Spinal cord (tissue), 9 donors: ENCODE measurements at regions not wholly inside any gene's neighbourhood (a gene's known extent, or its start where the extent isn't known, plus 50 kb on each side); places are given as distances from the start of the nearest gene placed in this dataset.
A peak's percentile ranks its signal among the peaks of the same experiment; 100 is the strongest.

ENCODE experiments used
- DNase-seq, 6 donors: peaks; one replicate each; pipeline versions ENCODE4 v3.0.0 to v3.0.0-alpha.2; 2013 to 2015; ENCODE audit warnings: low spot score in 6 of 6, low read depth in 4 of 6
- H3K27ac ChIP-seq: one replicate; pipeline ENCODE4 v1.5.1; 2013; ENCODE audit warnings: low read depth, low read length, control low read depth
- H3K27me3 ChIP-seq: one replicate; pipeline ENCODE4 v1.6.1; 2013; ENCODE audit warnings: low read length; ENCODE audit not compliant: control insufficient read depth, insufficient read depth
- H3K36me3 ChIP-seq: one replicate; pipeline ENCODE4 v1.6.1; 2013; ENCODE audit warnings: low read length; ENCODE audit not compliant: control insufficient read depth, insufficient read depth
- H3K4me1 ChIP-seq: one replicate; pipeline ENCODE4 v1.6.1; 2013; ENCODE audit warnings: low read length; ENCODE audit not compliant: control insufficient read depth, insufficient read depth
- H3K4me3 ChIP-seq: one replicate; pipeline ENCODE4 v1.5.1; 2013; ENCODE audit warnings: low read depth, low read length, control low read depth
- H3K9me3 ChIP-seq: one replicate; pipeline ENCODE4 v1.6.1; 2013; ENCODE audit warnings: low read length; ENCODE audit not compliant: control insufficient read depth, insufficient read depth
- WGBS: methylation state at CpG from one replicate; pipeline ENCODE4 v1.1.5; 2013; ENCODE audit warnings: missing lambda C conversion rate; ENCODE audit not compliant: insufficient coverage; 5-methylcytosine and 5-hydroxymethylcytosine counted together
- donor health status: healthy.

DNA sequence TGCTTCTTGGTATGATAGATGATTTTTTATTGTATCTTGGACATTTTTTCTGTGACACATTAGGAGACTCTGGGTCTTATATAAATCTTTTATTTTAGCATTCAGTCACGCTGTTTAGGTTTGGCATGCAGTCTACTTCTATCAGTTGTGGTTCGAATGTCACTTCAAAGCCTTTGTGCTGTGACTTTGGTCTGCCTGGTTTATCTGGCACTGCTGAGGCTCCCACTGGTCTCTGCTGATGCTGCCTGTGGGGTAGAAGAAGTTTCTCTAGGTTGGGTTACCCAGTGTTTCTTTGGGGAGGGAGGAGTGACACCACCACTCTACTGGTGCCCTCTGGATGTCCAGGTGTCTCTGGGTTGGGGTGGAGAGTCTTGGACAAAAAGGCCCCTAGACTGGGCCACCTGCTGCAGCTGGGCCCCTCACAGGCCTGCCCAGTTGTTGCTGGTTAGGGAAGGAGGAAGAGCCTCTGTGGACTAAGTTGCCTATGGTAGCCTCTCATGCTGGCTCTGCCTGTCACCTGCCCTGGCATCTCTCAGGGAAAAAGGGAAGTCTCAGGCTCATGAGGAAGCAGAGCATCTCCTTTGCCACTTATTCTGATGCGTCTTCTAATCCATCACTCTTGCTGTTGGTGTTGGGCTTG lies 115.4 kb upstream of the HS6ST1 start:
- no peak overlapping the region for H3K27ac ChIP-seq
- H3K4me1 ChIP-seq: peaks cover 10% of the 10 kb centered on the region
- DNase-seq: no peak
- H3K4me3 ChIP-seq: no peak overlapping the region
- peaks cover 3% of the 10 kb centered on the region for H3K9me3 ChIP-seq
- no peaks in the 10 kb centered on the region for H3K27me3 ChIP-seq
- H3K36me3 ChIP-seq: no peaks in the 10 kb centered on the region
- 86% methylated on average over 3 of the region's 3 CpGs for WGBS

DNA sequence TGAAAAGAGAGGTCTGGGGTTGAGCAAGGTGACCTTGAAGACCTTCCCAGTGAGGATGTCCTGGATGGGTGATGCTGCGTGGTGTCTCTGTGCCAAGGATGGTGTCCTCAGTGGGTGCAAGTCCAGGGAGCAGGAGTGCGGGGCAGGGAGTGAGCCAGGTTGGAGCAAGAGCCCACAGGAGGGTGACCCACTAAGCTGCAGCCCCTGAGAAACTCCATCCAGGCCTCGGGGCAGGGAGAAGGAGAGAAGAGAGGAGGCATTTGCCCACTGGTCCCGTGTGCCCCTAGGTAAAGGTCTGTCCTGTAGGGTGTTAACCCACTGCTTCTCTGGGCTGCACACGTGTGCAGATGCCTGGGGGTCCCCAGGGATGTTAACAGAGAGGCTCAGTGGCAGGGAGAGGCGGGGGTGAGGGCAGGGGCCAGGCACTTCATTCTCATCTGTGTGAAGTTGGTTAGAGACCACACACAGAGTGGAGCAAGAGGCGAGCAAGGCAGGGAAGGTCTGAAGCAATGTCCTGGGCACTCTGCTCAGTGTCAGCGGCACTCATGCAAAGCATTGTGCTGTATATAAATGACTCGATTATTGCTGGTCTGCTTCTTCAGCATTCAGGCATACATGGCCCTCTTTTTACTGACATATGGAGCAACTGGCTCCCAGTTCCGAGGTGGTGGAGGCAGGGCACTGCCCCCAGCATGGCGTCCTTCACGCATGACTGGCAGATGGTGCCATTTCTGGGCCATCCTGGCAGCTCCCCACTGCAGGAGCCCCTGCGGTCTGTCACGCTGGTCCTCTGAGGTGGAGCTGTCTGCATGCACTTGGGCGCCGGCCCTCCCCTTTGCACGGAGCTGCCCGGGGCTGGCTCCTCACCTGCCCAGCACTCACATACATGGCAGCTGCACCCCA lies 117.2 kb upstream of the HS6ST1 start:
- H3K36me3 ChIP-seq: no peaks in the 10 kb centered on the region
- WGBS: 50% methylated on average over 18 of the region's 18 CpGs
- H3K9me3 ChIP-seq: no peaks in the 10 kb centered on the region
- no peaks in the 10 kb centered on the region for H3K27me3 ChIP-seq
- peaks cover 15% of the 10 kb centered on the region for H3K4me1 ChIP-seq
- H3K27ac ChIP-seq: no peak overlapping the region
- peak in 2 of 6 donors; percentile 46 to 58 for DNase-seq
- no peak overlapping the region for H3K4me3 ChIP-seq

DNA sequence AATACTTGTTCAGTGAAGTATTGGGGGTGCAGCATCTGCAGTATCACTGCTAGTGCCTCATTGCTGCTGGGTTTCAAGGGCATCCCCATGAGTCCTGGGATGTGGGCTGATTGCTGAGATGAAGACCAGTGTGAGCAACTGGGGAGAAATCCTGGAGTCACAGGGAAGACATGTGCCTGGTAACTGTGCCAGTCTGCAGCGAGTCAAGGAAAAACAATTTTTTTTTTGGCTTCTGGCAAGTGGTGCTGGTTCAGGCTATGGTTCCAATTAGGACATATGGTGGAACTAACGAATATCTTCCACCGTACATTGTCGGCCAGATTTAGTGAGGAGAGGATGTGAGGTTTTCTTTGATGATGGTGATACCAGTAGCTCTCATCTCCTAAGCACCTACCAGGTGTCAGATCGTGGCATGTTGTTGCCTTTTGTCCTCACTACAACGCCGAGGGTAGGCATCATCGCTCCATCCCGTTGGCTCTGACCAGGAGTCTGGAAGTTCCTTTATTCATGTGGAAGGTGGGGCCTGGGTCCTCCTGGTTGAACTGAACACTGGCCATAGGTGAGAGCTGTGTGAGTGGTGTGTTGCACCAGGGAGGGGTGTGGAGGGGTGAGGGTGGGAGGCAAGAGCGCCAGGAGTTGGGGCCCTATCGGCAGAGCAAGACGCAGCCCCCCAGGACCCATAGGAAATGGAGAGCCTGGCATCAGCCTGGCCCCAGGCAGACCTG lies 118.0 kb upstream of the HS6ST1 start:
- Histone ChIP-seq H3K27me3 (no peaks in the 10 kb centered on the region), H3K36me3 (no peaks in the 10 kb centered on the region), H3K9me3 (no peaks in the 10 kb centered on the region), H3K4me3 (no peak overlapping the region), H3K27ac (no peak overlapping the region), H3K4me1 (peaks cover 18% of the 10 kb centered on the region)
- DNase-seq: peak in 1 of 6 donors; percentile 83
- 85% methylated on average over 8 of the region's 12 CpGs for WGBS

DNA sequence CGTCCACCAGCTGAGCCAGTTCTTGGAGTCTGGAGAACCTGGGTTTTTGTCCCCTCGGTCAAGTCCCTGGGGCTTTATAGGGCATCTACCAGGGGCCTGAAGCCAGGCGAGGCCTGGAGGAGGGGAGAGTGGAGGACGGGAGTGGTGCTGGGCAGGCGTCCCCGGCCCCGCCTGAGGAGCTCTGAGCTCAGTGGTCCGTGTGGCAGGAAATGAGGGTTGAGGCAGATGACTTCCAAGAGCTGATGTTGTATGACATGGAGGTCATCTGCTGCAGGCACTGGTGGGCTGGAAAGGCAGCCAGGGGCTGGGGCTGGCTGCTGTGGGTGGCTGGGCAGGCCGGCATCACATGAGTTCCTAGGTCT lies 118.5 kb upstream of the HS6ST1 start:
- 84% methylated on average over 8 of the region's 9 CpGs for WGBS
- no peak overlapping the region for H3K4me3 ChIP-seq
- H3K36me3 ChIP-seq: no peaks in the 10 kb centered on the region
- H3K27me3 ChIP-seq: no peaks in the 10 kb centered on the region
- no peak for DNase-seq
- H3K4me1 ChIP-seq: peaks cover 23% of the 10 kb centered on the region
- no peaks in the 10 kb centered on the region for H3K9me3 ChIP-seq
- H3K27ac ChIP-seq: no peak overlapping the region

DNA sequence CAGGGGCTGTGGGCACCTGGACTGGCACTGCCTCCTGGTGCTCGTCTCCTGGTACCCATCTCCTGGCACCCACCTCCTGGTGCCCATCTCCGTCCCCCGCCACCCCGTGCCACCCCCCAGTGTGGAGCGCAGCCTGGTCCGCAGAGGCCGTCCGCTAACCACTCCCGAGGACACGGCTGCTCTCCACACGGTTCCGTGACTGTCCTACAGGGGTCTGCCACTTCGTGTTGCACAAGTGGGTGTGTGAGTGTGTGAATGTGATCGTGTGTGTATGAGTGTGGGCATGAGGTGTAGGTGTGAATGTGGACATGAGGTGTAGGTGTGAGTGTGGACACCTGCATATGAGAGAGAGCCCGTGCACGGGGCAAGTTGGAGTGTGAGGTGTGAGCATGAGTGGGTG lies 119.4 kb upstream of the HS6ST1 start:
- Histone ChIP-seq H3K4me3 (no peak overlapping the region), H3K27me3 (no peaks in the 10 kb centered on the region), H3K36me3 (no peaks in the 10 kb centered on the region), H3K9me3 (no peaks in the 10 kb centered on the region), H3K27ac (no peak overlapping the region), H3K4me1 (peaks cover 28% of the 10 kb centered on the region)
- DNase-seq: no peak
- 94% methylated on average over 15 of the region's 16 CpGs for WGBS

DNA sequence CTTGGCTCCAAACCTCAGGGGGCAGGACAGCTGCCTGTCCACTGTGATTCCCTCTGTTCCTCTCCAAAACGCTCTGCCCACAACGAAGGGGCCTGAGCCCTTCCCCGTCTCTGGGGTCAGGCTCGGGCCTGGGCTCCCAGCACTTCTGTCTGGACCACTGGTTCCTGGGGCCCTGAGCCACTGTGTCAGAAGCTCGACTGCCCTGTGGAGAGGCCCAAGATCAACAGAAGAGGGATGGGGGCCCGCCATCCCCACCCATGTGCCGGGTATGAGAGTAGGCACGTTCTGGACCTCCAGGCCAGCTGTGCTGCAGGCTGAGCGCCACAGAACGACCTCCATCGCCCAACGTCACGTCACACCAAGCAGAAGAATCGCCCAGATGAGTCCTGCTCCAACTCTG lies 119.9 kb upstream of the HS6ST1 start:
- no peaks in the 10 kb centered on the region for H3K36me3 ChIP-seq
- H3K4me1 ChIP-seq: peaks cover 30% of the 10 kb centered on the region
- 92% methylated on average over 11 of the region's 14 CpGs for WGBS
- no peak for DNase-seq
- H3K27ac ChIP-seq: no peak overlapping the region
- no peak overlapping the region for H3K4me3 ChIP-seq
- H3K9me3 ChIP-seq: no peaks in the 10 kb centered on the region
- no peaks in the 10 kb centered on the region for H3K27me3 ChIP-seq

DNA sequence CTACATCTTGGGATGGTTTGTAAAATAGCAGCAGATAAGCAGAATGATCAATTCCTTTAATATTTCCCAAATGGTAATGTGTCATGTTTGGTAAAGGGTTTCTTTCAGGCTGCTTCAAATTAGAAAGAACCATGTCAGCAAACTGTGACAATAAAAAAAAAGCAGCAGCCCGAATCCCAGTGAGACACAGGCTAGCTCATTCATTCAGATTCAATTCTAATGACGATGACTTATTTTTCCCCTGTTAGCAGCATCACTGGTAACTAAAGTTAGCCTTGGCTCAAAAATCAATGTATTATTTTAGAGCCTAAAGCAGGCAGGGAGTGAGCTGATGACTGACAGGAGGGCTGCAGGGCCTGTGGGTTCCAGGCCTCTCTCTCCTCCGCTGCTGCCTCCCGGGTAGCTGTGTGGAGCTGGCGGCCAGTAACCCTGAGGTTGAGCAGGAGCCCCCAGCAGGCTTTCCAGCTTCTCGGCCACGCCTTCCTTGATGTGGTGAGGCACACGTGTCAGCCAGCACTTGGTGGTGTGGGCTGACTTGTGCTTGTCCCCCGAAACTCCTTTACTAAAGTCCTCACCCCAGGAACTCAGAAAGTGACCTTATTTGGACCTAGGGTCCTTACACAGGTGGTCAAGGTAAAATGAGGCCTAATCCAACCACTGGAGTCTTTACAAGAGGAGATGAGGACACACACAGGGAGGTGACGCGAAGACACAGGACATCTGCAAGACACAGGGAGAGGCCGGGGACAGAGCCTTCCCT lies 120.5 kb upstream of the HS6ST1 start:
- peak in 1 of 6 donors; percentile 62 for DNase-seq
- H3K4me1 ChIP-seq: peaks cover 36% of the 10 kb centered on the region

DNA sequence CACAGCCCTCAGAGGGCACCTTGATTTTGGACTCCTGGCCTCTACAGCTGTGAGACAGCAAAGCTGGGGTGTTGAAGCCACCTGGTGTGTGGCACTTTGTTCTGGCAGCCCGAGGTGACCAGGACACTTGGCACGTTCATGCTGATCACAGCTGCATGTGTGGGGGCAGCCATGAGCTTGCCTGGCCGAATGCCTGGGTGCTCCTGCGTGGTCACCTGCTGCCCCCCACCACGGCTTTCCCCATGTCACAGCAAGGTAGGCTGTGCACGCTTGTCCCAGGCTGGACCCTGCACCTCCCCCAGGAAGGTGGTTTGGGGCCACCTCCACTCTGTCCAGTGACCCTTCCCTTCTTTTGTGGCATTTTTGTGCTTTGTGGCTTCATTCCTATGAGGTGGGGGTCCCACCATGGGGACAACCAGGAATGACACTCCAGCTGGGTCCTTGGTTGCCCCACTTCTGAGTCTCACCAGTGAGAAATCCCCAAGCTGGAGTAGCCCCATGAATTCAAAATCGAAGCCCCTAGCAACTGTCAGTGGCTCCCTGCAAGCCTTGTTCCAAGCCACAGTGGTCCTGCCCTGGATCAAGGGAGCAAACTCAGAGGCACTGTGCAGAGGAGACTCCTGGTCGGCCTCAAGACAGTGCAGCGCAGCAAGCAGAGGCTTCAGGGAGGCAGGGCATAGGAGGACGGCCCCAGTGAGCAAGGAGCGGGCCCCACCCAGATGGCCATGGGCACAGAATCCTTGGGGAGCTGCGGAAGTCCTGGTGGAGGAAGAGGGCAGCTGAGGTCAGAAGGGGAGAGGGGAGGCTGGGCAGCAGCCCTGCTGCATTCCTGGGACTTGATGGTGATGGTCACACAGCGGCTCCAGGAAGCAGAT lies 121.4 kb upstream of the HS6ST1 start:
- Histone ChIP-seq H3K36me3 (no peaks in the 10 kb centered on the region), H3K4me1 (peaks cover 39% of the 10 kb centered on the region), H3K27me3 (no peaks in the 10 kb centered on the region), H3K9me3 (no peaks in the 10 kb centered on the region), H3K4me3 (no peak overlapping the region), H3K27ac (no peak overlapping the region)
- WGBS: 78% methylated on average over 13 of the region's 13 CpGs
- no peak for DNase-seq

More for the DNA sequence above, 120.5 kb upstream of the HS6ST1 start:
- Histone ChIP-seq H3K36me3 (no peaks in the 10 kb centered on the region), H3K4me3 (no peak overlapping the region), H3K27me3 (no peaks in the 10 kb centered on the region), H3K27ac (no peak overlapping the region), H3K9me3 (no peaks in the 10 kb centered on the region)
- WGBS: 88% methylated on average over 8 of the region's 12 CpGs
